SK-N-SH (cell line): ENCODE measurements at regions not wholly inside any gene's neighbourhood (a gene's known extent, or its start where the extent isn't known, plus 50 kb on each side); places are given as distances from the start of the nearest gene placed in this dataset.

ENCODE experiments used
- CTCF ChIA-PET: fragments of 300-600, 350-600 bp; formaldehyde crosslinking; extraction: SDS; loops from one replicate; lab custom pipeline; 2021; lab: Yijun Ruan, JAX
- POLR2A ChIA-PET: fragments of 350-600 bp; sonication (Branson Sonifier 250); formaldehyde crosslinking; extraction: SDS; loops from one replicate; lab custom pipeline; 2020; ENCODE audit warnings: antibody characterized with exemption, inconsistent platforms; lab: Yijun Ruan, JAX
- DNase-seq: peaks from one replicate; pipeline ENCODE4 v3.0.0; 2012
- H2AFZ ChIP-seq: fragments of 200-600 bp; sonication (generic); 2 replicates; pipeline ENCODE4 v1.8.1; 2016; ENCODE audit warnings: antibody characterized with exemption, mild to moderate bottlenecking, low read depth
- H3F3A ChIP-seq: fragments of 200-600 bp; sonication (generic); replicated peaks from 2 replicates; pipeline ENCODE3; 2016; ENCODE audit warnings: antibody characterized with exemption, mild to moderate bottlenecking; ENCODE audit not compliant: insufficient read depth
- H3K27ac ChIP-seq, 2 experiments: fragments of 200-500 bp in 1 of 2; fragments of 200-600 bp in 1 of 2; sonication (Bioruptor generic) in 1 of 2; sonication (generic), shearing (Covaris generic) in 1 of 2; 2 replicates each; pipeline versions ENCODE4 v1.5.1 to v1.6.1; 2014 to 2016; ENCODE audit warnings: low read depth in 2 of 2, inconsistent platforms in 1 of 2, low read length in 1 of 2, mild to moderate bottlenecking in 1 of 2, mixed read lengths in 1 of 2
- H3K27me3 ChIP-seq: fragments of 200-600 bp; sonication (generic), shearing (Covaris generic); 2 replicates; pipeline ENCODE4 v1.6.1; 2016; ENCODE audit warnings: mixed run types; ENCODE audit not compliant: insufficient read depth
- H3K36me3 ChIP-seq, 2 experiments: fragments of 200-500 bp in 1 of 2; fragments of 200-600 bp in 1 of 2; sonication (Bioruptor generic) in 1 of 2; sonication (generic) in 1 of 2; replicated peaks in 1 of 2; 2 replicates each; pipeline versions ENCODE3 to v1.5.1; 2014 to 2016; ENCODE audit warnings: low read length in 1 of 2, mild to moderate bottlenecking in 1 of 2; ENCODE audit not compliant: insufficient read depth in 2 of 2, control insufficient read depth in 1 of 2
- H3K4me1 ChIP-seq, 2 experiments: fragments of 200-500 bp in 1 of 2; fragments of 200-600 bp in 1 of 2; sonication (Bioruptor generic) in 1 of 2; sonication (generic), shearing (Covaris generic) in 1 of 2; 2 replicates each; pipeline versions ENCODE4 v1.5.1 to v1.6.1; 2014 to 2016; ENCODE audit warnings: low read depth in 1 of 2, low read length in 1 of 2, mixed run types in 1 of 2; ENCODE audit not compliant: insufficient read depth in 2 of 2, control insufficient read depth in 1 of 2
- H3K4me2 ChIP-seq: fragments of 200-600 bp; sonication (generic), shearing (Covaris generic); 2 replicates; pipeline ENCODE4 v1.6.1; 2017; ENCODE audit warnings: mixed run types
- H3K4me3 ChIP-seq, 2 experiments: fragments of 200-500 bp in 1 of 2; fragments of 200-600 bp in 1 of 2; sonication (Bioruptor generic) in 1 of 2; sonication (generic), shearing (Covaris generic) in 1 of 2; 2 replicates each; pipeline versions ENCODE4 v1.5.1 to v1.8.1; 2014 to 2016; ENCODE audit warnings: low read depth in 2 of 2, inconsistent platforms in 1 of 2, low read length in 1 of 2, mild to moderate bottlenecking in 1 of 2, mixed read lengths in 1 of 2, moderate library complexity in 1 of 2
- H3K79me2 ChIP-seq: fragments of 200-600 bp; sonication (generic); 2 replicates; pipeline ENCODE4 v1.8.1; 2017; ENCODE audit warnings: mild to moderate bottlenecking; ENCODE audit not compliant: insufficient read depth
- H3K9ac ChIP-seq: fragments of 200-600 bp; sonication (generic); 2 replicates; pipeline ENCODE4 v1.6.1; 2017; ENCODE audit warnings: mixed run types
- H3K9me2 ChIP-seq: fragments of 200-600 bp; sonication (generic); 2 replicates; pipeline ENCODE4 v1.6.1; 2017; ENCODE audit warnings: mixed run types
- H3K9me3 ChIP-seq: fragments of 200-600 bp; sonication (generic); 2 replicates; pipeline ENCODE4 v1.6.1; 2017; ENCODE audit warnings: mixed run types, mild to moderate bottlenecking, moderate library complexity
- H4K20me1 ChIP-seq: fragments of 200-600 bp; sonication (generic); 2 replicates; pipeline ENCODE4 v1.6.1; 2017; ENCODE audit warnings: mild to moderate bottlenecking, mixed run types; ENCODE audit not compliant: insufficient read depth
- FOSL2 ChIP-seq: IDR thresholded peaks from 2 replicates; pipeline ENCODE4 v1.4.0; 2012; ENCODE audit warnings: low read depth, mild to moderate bottlenecking, moderate library complexity, borderline replicate concordance
- GATA2 ChIP-seq: sonication (generic); formaldehyde crosslinking; IDR thresholded peaks from 2 replicates; pipeline ENCODE4 v1.5.0; 2020; ENCODE audit warnings: mild to moderate bottlenecking, missing genetic modification reagents
- JUND ChIP-seq: IDR thresholded peaks from 2 replicates; pipeline ENCODE4 v1.4.0; 2012
- MEF2A ChIP-seq: IDR thresholded peaks from 2 replicates; pipeline ENCODE4 v1.4.0; 2012; ENCODE audit warnings: low read depth, borderline replicate concordance
- NRF1 ChIP-seq: IDR thresholded peaks from 2 replicates; pipeline ENCODE4 v1.6.1; 2012; ENCODE audit warnings: low read depth, mild to moderate bottlenecking, low read length
- POLR2AphosphoS5 ChIP-seq: IDR thresholded peaks from 2 replicates; pipeline ENCODE4 v1.6.1; 2012; ENCODE audit warnings: low read depth, low read length
- RAD21 ChIP-seq: IDR thresholded peaks from 2 replicates; pipeline ENCODE4 v1.6.1; 2012; ENCODE audit warnings: mild to moderate bottlenecking, low read length
- SIN3A ChIP-seq: IDR thresholded peaks from 2 replicates; pipeline ENCODE4 v1.6.1; 2012; ENCODE audit warnings: low read depth, mild to moderate bottlenecking, low read length, moderate library complexity, borderline replicate concordance
- SMC3 ChIP-seq: IDR thresholded peaks from 2 replicates; pipeline ENCODE4 v1.6.1; 2012; ENCODE audit warnings: low read depth, low read length, improper control_type of control experiment
- TCF12 ChIP-seq: IDR thresholded peaks from 2 replicates; pipeline ENCODE4 v1.4.0; 2012
- WGBS: methylation state at CpG from one replicate; pipeline ENCODE4 v1.1.6; 2017; ENCODE audit warnings: low lambda C conversion rate; 5-methylcytosine and 5-hydroxymethylcytosine counted together
- TF ChIP-seq, protein P1 (sequence below): fragments of 150-350 bp; IDR thresholded peaks from 2 replicates; pipeline ENCODE4 v1.6.1; 2016; ENCODE audit warnings: mild to moderate bottlenecking, low read depth, low read length
- TF ChIP-seq, protein P2 (sequence below): fragments of 150-350 bp; IDR thresholded peaks from 2 replicates; pipeline ENCODE4 v1.6.1; 2017; ENCODE audit warnings: antibody characterized with exemption, low read length, low read depth, borderline replicate concordance
- TF ChIP-seq, protein P3 (sequence below): IDR thresholded peaks from 2 replicates; pipeline ENCODE4 v1.6.1; 2012; ENCODE audit warnings: mild to moderate bottlenecking, low read depth, low read length, moderate library complexity

DNA sequence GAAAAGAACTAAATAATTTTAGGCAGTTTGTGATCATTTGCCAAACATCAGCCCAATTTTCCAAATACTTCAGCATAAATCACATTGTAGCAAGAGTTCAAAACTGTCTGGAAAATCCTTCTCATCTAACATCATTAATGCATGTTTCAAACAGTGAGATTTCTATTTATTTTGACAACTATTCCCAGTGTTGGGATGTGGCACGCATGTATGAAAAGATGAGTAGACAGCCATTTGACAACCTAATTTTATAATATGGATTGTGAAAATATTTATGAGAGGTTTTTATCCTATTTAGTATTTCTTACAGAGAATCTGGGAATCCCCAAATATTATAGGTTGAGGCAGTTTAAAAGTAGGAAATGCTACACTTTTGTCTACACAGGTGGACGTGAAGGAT is 357.6 kb upstream of the ARID1B start (continued):
- TF ChIP-seq RAD21 (no peak), NRF1 (no peak)
- TF ChIP-seq, protein P1, sequence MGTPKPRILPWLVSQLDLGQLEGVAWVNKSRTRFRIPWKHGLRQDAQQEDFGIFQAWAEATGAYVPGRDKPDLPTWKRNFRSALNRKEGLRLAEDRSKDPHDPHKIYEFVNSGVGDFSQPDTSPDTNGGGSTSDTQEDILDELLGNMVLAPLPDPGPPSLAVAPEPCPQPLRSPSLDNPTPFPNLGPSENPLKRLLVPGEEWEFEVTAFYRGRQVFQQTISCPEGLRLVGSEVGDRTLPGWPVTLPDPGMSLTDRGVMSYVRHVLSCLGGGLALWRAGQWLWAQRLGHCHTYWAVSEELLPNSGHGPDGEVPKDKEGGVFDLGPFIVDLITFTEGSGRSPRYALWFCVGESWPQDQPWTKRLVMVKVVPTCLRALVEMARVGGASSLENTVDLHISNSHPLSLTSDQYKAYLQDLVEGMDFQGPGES: no peak

DNA sequence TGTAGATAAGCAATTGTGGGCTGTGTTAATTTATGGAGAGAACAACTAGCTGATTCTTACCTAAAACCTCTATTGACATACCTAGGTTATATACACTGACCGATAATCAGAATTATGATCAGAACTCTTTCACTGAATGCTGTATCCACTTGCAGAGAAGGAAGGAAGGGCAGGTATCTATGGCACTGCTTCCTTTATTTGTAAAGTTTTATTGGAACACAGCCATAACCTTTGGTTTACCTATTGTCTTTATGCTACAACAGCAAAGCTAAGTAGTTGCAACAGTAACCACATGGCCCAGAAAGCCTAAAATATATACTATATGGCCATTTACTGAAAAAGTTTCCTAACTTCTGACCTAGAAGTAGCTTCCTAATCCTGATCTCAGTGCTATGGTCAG is 358.9 kb upstream of the ARID1B start:
- no peak overlapping the region for H3K4me2 ChIP-seq
- 83% methylated on average over 1 of the region's 1 CpG for WGBS
- H3K27me3 ChIP-seq: no peaks in the 10 kb centered on the region
- H3K9me2 ChIP-seq: no peaks in the 10 kb centered on the region
- H3K9ac ChIP-seq: no peak overlapping the region
- H3K4me3 ChIP-seq: no peak overlapping the region
- no peaks in the 10 kb centered on the region for H3K36me3 ChIP-seq
- DNase-seq: no peak
- no peak overlapping the region for H2AFZ ChIP-seq
- H3K79me2 ChIP-seq: no peaks in the 10 kb centered on the region
- H3K4me1 ChIP-seq: no peaks in the 10 kb centered on the region
- H3F3A ChIP-seq: no peaks in the 10 kb centered on the region
- no peaks in the 10 kb centered on the region for H4K20me1 ChIP-seq
- no peak for TF ChIP-seq TCF12
- TF ChIP-seq, protein P2, sequence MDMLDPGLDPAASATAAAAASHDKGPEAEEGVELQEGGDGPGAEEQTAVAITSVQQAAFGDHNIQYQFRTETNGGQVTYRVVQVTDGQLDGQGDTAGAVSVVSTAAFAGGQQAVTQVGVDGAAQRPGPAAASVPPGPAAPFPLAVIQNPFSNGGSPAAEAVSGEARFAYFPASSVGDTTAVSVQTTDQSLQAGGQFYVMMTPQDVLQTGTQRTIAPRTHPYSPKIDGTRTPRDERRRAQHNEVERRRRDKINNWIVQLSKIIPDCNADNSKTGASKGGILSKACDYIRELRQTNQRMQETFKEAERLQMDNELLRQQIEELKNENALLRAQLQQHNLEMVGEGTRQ: no peak
- no peak for TF ChIP-seq NRF1
- TF ChIP-seq SMC3: no peak
- TF ChIP-seq MEF2A: no peak
- no peak for TF ChIP-seq GATA2
- TF ChIP-seq JUND: no peak
- TF ChIP-seq, protein P3, sequence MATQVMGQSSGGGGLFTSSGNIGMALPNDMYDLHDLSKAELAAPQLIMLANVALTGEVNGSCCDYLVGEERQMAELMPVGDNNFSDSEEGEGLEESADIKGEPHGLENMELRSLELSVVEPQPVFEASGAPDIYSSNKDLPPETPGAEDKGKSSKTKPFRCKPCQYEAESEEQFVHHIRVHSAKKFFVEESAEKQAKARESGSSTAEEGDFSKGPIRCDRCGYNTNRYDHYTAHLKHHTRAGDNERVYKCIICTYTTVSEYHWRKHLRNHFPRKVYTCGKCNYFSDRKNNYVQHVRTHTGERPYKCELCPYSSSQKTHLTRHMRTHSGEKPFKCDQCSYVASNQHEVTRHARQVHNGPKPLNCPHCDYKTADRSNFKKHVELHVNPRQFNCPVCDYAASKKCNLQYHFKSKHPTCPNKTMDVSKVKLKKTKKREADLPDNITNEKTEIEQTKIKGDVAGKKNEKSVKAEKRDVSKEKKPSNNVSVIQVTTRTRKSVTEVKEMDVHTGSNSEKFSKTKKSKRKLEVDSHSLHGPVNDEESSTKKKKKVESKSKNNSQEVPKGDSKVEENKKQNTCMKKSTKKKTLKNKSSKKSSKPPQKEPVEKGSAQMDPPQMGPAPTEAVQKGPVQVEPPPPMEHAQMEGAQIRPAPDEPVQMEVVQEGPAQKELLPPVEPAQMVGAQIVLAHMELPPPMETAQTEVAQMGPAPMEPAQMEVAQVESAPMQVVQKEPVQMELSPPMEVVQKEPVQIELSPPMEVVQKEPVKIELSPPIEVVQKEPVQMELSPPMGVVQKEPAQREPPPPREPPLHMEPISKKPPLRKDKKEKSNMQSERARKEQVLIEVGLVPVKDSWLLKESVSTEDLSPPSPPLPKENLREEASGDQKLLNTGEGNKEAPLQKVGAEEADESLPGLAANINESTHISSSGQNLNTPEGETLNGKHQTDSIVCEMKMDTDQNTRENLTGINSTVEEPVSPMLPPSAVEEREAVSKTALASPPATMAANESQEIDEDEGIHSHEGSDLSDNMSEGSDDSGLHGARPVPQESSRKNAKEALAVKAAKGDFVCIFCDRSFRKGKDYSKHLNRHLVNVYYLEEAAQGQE: no peak
- TF ChIP-seq SIN3A: no peak
- TF ChIP-seq FOSL2: no peak
- TF ChIP-seq POLR2AphosphoS5: no peak
- ChIA-PET CTCF (no interaction called here), POLR2A (no interaction called here)
- H3K27ac ChIP-seq: no peak overlapping the region
- H3K9me3 ChIP-seq: no peaks in the 10 kb centered on the region
